Left lung (tissue), 4 donors: ENCODE measurements at regions not wholly inside any gene's neighbourhood (a gene's known extent, or its start where the extent isn't known, plus 50 kb on each side); places are given as distances from the start of the nearest gene placed in this dataset.

Source experiments
- ATAC-seq: fragments of 200-7000 bp; cut with Tn5 transposase; one replicate; pipeline ENCODE4 v1.9.1; 2020; ENCODE audit warnings: moderate library complexity
- DNase-seq, 4 donors: peaks; one replicate each; pipeline ENCODE4 v3.0.0-alpha.2; 2013 to 2020
- H3K27ac ChIP-seq, 2 donors: fragments of 200-600 bp; sonication (generic) in 1 of 2; one replicate each; pipeline versions ENCODE4 v1.5.0 to v1.8.0; 2020 to 2021
- H3K27me3 ChIP-seq, 2 donors: fragments of 200-600 bp; sonication (generic) in 1 of 2; one replicate each; pipeline versions ENCODE4 v1.5.0 to v1.8.0; 2020 to 2021
- H3K36me3 ChIP-seq, 2 donors: fragments of 200-600 bp; sonication (generic) in 1 of 2; one replicate each; pipeline versions ENCODE4 v1.5.0 to v1.8.0; 2020 to 2021
- H3K4me1 ChIP-seq, 2 donors: fragments of 200-600 bp; one replicate each; pipeline ENCODE4 v1.8.0; 2021
- H3K4me3 ChIP-seq, 2 donors: fragments of 200-600 bp; sonication (generic) in 1 of 2; one replicate each; pipeline versions ENCODE4 v1.5.0 to v1.8.0; 2020 to 2021; ENCODE audit warnings: mild to moderate bottlenecking in 1 of 2
- H3K9me3 ChIP-seq, 2 donors: fragments of 200-600 bp; sonication (generic) in 1 of 2; one replicate each; pipeline versions ENCODE4 v1.5.0 to v1.8.0; 2020 to 2021
- CTCF ChIP-seq, 2 donors: fragments of 200-600 bp; sonication (generic) in 1 of 2; IDR thresholded peaks; one replicate each; pipeline versions ENCODE4 v1.5.0 to v1.8.0; 2021; ENCODE audit warnings: antibody characterized with exemption in 2 of 2
- intact Hi-C, 2 donors: fragments of 100-400 bp; cut with DNase I; formaldehyde crosslinking; loops; one replicate each; pipeline versions ENCODE4 v1.11.2 to v1.14.2; 2022
- donor health status: DM: no; HTN: yes; CAD: no.
- donor health status: DM: no; HTN: no; CAD: no.

GRCh38 chr16:49930841-49931240 is 74.9 kb upstream of the ZNF423 start:
- Histone ChIP-seq H3K4me1 (no peaks in the 10 kb centered on the region), H3K36me3 (no peaks in the 10 kb centered on the region), H3K9me3 (no peaks in the 10 kb centered on the region), H3K27me3 (no peaks in the 10 kb centered on the region), H3K4me3 (no peak overlapping the region), H3K27ac (no peak overlapping the region)
- no peak for TF ChIP-seq CTCF (IDR thresholded peaks at IDR 0.05)
- intact Hi-C loops, result no loop called here
- no peak for DNase-seq
- no peak for ATAC-seq

GRCh38 chr16:49931266-49931665 is 75.4 kb upstream of the ZNF423 start:
- ATAC-seq (no peak), DNase-seq (no peak)
- H3K36me3 ChIP-seq, result no peaks in the 10 kb centered on the region
- H3K4me1 ChIP-seq, result no peaks in the 10 kb centered on the region
- intact Hi-C loops, result no loop called here
- H3K4me3 ChIP-seq, result no peak overlapping the region
- TF ChIP-seq CTCF (IDR thresholded peaks at IDR 0.05), result no peak
- no peak overlapping the region for H3K27ac ChIP-seq
- no peaks in the 10 kb centered on the region for H3K27me3 ChIP-seq
- no peaks in the 10 kb centered on the region for H3K9me3 ChIP-seq

GRCh38 chr16:49931916-49932315 is 76.0 kb upstream of the ZNF423 start:
- TF ChIP-seq CTCF (IDR thresholded peaks at IDR 0.05), result no peak
- Histone ChIP-seq H3K27ac (no peak overlapping the region), H3K9me3 (no peaks in the 10 kb centered on the region), H3K4me3 (no peak overlapping the region), H3K4me1 (no peaks in the 10 kb centered on the region), H3K36me3 (no peaks in the 10 kb centered on the region), H3K27me3 (no peaks in the 10 kb centered on the region)
- DNase-seq (no peak), ATAC-seq (no peak)
- intact Hi-C loops, result no loop called here

GRCh38 chr16:49932434-49932833 is 76.5 kb upstream of the ZNF423 start:
- Histone ChIP-seq H3K36me3 (no peaks in the 10 kb centered on the region), H3K4me1 (no peaks in the 10 kb centered on the region), H3K4me3 (no peak overlapping the region), H3K27ac (no peak overlapping the region), H3K9me3 (no peaks in the 10 kb centered on the region), H3K27me3 (no peaks in the 10 kb centered on the region)
- ATAC-seq (no peak), DNase-seq (no peak)
- no peak for TF ChIP-seq CTCF (IDR thresholded peaks at IDR 0.05)
- intact Hi-C loops, result no loop called here

- no peaks in the 10 kb centered on the region for H3K27me3 ChIP-seq
- H3K4me3 ChIP-seq, result no peak overlapping the region
- DNase-seq, result peak in 2 of 4 donors; percentile 76 to 85
- H3K36me3 ChIP-seq, result no peaks in the 10 kb centered on the region
- H3K9me3 ChIP-seq, result no peaks in the 10 kb centered on the region
- H3K27ac ChIP-seq, result no peak overlapping the region
- no peak for ATAC-seq
- no peak for TF ChIP-seq CTCF (IDR thresholded peaks at IDR 0.05)
- intact Hi-C loops, result no loop called here
- H3K4me1 ChIP-seq, result no peaks in the 10 kb centered on the region
Observed at GRCh38 chr16:49932946-49933345, 77.0 kb upstream of the ZNF423 start.
